CD4-positive, alpha-beta memory T cell (primary cell): ENCODE measurements at regions not wholly inside any gene's neighbourhood (a gene's known extent, or its start where the extent isn't known, plus 50 kb on each side); places are given as distances from the start of the nearest gene placed in this dataset.
A peak's percentile ranks its signal among the peaks of the same experiment; 100 is the strongest.

Experiments used
- CTCF ChIA-PET: fragments of 350-600 bp; sonication (Branson Sonifier 250); formaldehyde crosslinking; loops from one replicate; lab custom pipeline; 2021; ENCODE audit warnings: inconsistent platforms; ENCODE audit not compliant: partially characterized antibody; lab: Charles Lee
- POLR2A ChIA-PET: fragments of 350-600 bp; sonication (Branson Sonifier 250); formaldehyde crosslinking; loops from one replicate; lab custom pipeline; 2021; ENCODE audit not compliant: partially characterized antibody; lab: Charles Lee
- DNase-seq, 5 donors: peaks; one replicate each; pipeline versions ENCODE4 v3.0.0 to v3.0.0-alpha.2; 2020 to 2022; ENCODE audit warnings: mixed read lengths in 1 of 5
- H3K27ac ChIP-seq: one replicate; pipeline ENCODE4 v1.7.0; 2013; ENCODE audit warnings: low read depth, low read length
- H3K27me3 ChIP-seq: 2 replicates; pipeline ENCODE4 v1.7.0; 2013; ENCODE audit warnings: mild to moderate bottlenecking, low read length, moderate library complexity; ENCODE audit not compliant: insufficient read depth
- H3K36me3 ChIP-seq: 2 replicates; pipeline ENCODE4 v1.7.0; 2013; ENCODE audit warnings: mild to moderate bottlenecking, low read length, moderate library complexity; ENCODE audit not compliant: insufficient read depth
- H3K4me1 ChIP-seq: 2 replicates; pipeline ENCODE4 v1.7.0; 2013; ENCODE audit warnings: mild to moderate bottlenecking, low read length, moderate library complexity; ENCODE audit not compliant: insufficient read depth
- H3K4me3 ChIP-seq, 2 donors: one replicate each; pipeline ENCODE4 v1.7.0; 2013; ENCODE audit warnings: low read length in 2 of 2, mild to moderate bottlenecking in 1 of 2
- H3K9me3 ChIP-seq, 2 donors: one replicate each; pipeline ENCODE4 v1.7.0; 2013; ENCODE audit warnings: low read length in 2 of 2, control low read depth in 1 of 2; ENCODE audit not compliant: control insufficient read depth in 1 of 2
- H3K27ac Mint-ChIP-seq, 7 donors: one replicate each; pipeline ENCODE4 v1.8.0; 2020 to 2021; ENCODE audit warnings: mixed read lengths in 7 of 7, mild to moderate bottlenecking in 6 of 7, inconsistent platforms in 3 of 7, moderate library complexity in 3 of 7
- H3K27me3 Mint-ChIP-seq, 2 donors: one replicate each; pipeline ENCODE4 v1.8.0; 2020 to 2021; ENCODE audit warnings: mixed read lengths in 2 of 2
- H3K36me3 Mint-ChIP-seq, 2 donors: one replicate each; pipeline ENCODE4 v1.8.0; 2020 to 2021; ENCODE audit warnings: mixed read lengths in 2 of 2, inconsistent platforms in 1 of 2, mild to moderate bottlenecking in 1 of 2
- H3K4me1 Mint-ChIP-seq, 4 donors: one replicate each; pipeline ENCODE4 v1.8.0; 2020 to 2021; ENCODE audit warnings: mixed read lengths in 4 of 4, mild to moderate bottlenecking in 1 of 4
- H3K4me3 Mint-ChIP-seq, 8 donors: one replicate each; pipeline ENCODE4 v1.8.0; 2020 to 2021; ENCODE audit warnings: mixed read lengths in 8 of 8, mild to moderate bottlenecking in 7 of 8, moderate library complexity in 6 of 8, inconsistent platforms in 3 of 8
- H3K9me3 Mint-ChIP-seq, 8 donors: one replicate each; pipeline ENCODE4 v1.8.0; 2020 to 2021; ENCODE audit warnings: mixed read lengths in 8 of 8, mild to moderate bottlenecking in 5 of 8, inconsistent platforms in 3 of 8, moderate library complexity in 1 of 8
- intact Hi-C: fragments of 100-400 bp; cut with micrococcal nuclease; formaldehyde crosslinking; loops from one replicate; pipeline ENCODE4 v1.15.1; 2023

GRCh38 chr3:56886314-56886713, 84.6 kb upstream of the ARHGEF3 start:
- peaks cover 7 to 22% of the 10 kb centered on the region in 2 donors for H3K36me3 Mint-ChIP-seq
- ChIA-PET CTCF (interaction anchor here (1.0 to 3.5 kb wide), 6 partner anchors 8 to 182 kb away, joined by 3 to 9 read pairs (median 4); no protein-coding TSS in a partner anchor), POLR2A (interaction anchor here (1.0 to 9.4 kb wide), 7 partner anchors 8 to 86 kb away, joined by 3 to 82 read pairs (median 5); no protein-coding TSS in a partner anchor)
- no peak for DNase-seq
- Histone ChIP-seq H3K4me1 (peaks cover 76% of the 10 kb centered on the region), H3K36me3 (no peaks in the 10 kb centered on the region), H3K27ac (no peak overlapping the region), H3K4me3 (no peak overlapping the region), H3K27me3 (no peaks in the 10 kb centered on the region), H3K9me3 (no peaks in the 10 kb centered on the region)
- H3K27ac Mint-ChIP-seq, result peak overlapping the region; percentile 30 to 95 (median 81)
- H3K4me1 Mint-ChIP-seq, result peaks cover 58 to 91% (median 77%) of the 10 kb centered on the region in 4 donors
- H3K27me3 Mint-ChIP-seq, result no peaks in the 10 kb centered on the region
- no peaks in the 10 kb centered on the region for H3K9me3 Mint-ChIP-seq
- intact Hi-C loops, result no loop called here
- H3K4me3 Mint-ChIP-seq, result peak overlapping the region in 7 of 8 donors; percentile 58 to 81 (median 73)

DNA sequence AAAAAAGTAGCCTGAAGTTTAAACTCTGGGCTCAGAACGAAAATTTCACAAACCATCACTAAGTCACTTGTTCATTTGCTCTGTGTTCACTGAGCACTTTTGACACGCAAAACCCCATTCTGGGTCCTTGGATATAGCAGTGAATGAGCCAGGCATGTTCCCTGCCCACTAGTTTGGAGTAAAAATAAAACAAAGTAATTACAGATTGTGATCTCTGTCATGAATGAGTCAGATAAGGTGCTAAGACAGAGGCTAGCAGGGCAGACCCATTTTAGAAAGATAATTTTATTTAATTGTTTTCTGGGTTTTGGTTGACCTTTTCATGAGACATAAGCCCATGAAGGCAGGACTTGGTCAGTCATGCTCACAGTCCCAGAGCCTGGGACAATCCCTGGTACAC, 84.1 kb upstream of the ARHGEF3 start:
- no peaks in the 10 kb centered on the region for H3K36me3 ChIP-seq
- H3K4me3 Mint-ChIP-seq, result peak overlapping the region in 6 of 8 donors; percentile 61 to 81 (median 74)
- peaks cover 72% of the 10 kb centered on the region for H3K4me1 ChIP-seq
- no peak overlapping the region for H3K4me3 ChIP-seq
- H3K27me3 ChIP-seq, result no peaks in the 10 kb centered on the region
- H3K36me3 Mint-ChIP-seq, result peaks cover 12 to 26% of the 10 kb centered on the region in 2 donors
- H3K9me3 ChIP-seq, result no peaks in the 10 kb centered on the region
- DNase-seq, result no peak
- CTCF ChIA-PET, result interaction anchor here (1.0 to 3.5 kb wide), 7 partner anchors 8 to 87 kb away, joined by 3 to 9 read pairs (median 4); no protein-coding TSS in a partner anchor
- peak overlapping the region; percentile 30 to 95 (median 81) for H3K27ac Mint-ChIP-seq
- POLR2A ChIA-PET, result interaction anchor here (1.2 to 9.4 kb wide), 6 partner anchors 8 to 86 kb away, joined by 4 to 82 read pairs (median 5); no protein-coding TSS in a partner anchor
- H3K27ac ChIP-seq, result no peak overlapping the region
- no peaks in the 10 kb centered on the region for H3K9me3 Mint-ChIP-seq
- H3K4me1 Mint-ChIP-seq, result peaks cover 57 to 91% (median 76%) of the 10 kb centered on the region in 4 donors
- intact Hi-C loops, result no loop called here
- no peaks in the 10 kb centered on the region for H3K27me3 Mint-ChIP-seq

DNA sequence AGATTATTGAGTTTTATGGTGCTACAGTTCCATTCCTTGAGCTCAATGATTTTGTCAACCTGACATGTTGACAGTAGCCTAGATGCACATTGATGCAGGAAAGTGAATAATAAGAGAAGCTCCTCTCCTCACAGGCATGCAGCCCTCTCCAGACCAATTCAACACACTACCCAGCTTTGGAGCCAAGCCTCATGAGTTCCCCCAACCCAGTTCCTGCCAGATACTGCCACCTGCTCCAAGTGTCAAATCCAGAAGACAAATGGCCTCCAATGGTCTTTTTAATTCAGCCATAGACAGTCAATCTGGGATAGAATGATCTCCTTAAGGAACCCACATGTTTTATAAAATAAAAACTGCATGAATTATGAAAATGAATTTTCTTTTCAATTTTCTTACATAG, 83.7 kb upstream of the ARHGEF3 start:
- H3K4me3 ChIP-seq, result no peak overlapping the region
- intact Hi-C loops, result no loop called here
- ChIA-PET POLR2A (interaction anchor here (1.2 to 9.4 kb wide), 4 partner anchors 31 to 85 kb away, joined by 4 to 82 read pairs (median 8); no protein-coding TSS in a partner anchor), CTCF (interaction anchor here (1.0 to 1.4 kb wide), 3 partner anchors 8 to 31 kb away, joined by 3 to 4 read pairs (median 3); no protein-coding TSS in a partner anchor)
- H3K9me3 Mint-ChIP-seq, result no peaks in the 10 kb centered on the region
- H3K27ac ChIP-seq, result no peak overlapping the region
- peak overlapping the region in 2 of 8 donors; percentile 43 to 57 for H3K4me3 Mint-ChIP-seq
- no peaks in the 10 kb centered on the region for H3K27me3 Mint-ChIP-seq
- H3K4me1 ChIP-seq, result peaks cover 68% of the 10 kb centered on the region
- H3K27ac Mint-ChIP-seq, result peak overlapping the region; percentile 56 to 89 (median 81)
- peaks cover 16 to 29% of the 10 kb centered on the region in 2 donors for H3K36me3 Mint-ChIP-seq
- H3K36me3 ChIP-seq, result no peaks in the 10 kb centered on the region
- peaks cover 55 to 91% (median 76%) of the 10 kb centered on the region in 4 donors for H3K4me1 Mint-ChIP-seq
- DNase-seq, result no peak
- no peaks in the 10 kb centered on the region for H3K9me3 ChIP-seq
- no peaks in the 10 kb centered on the region for H3K27me3 ChIP-seq

GRCh38 chr3:56884387-56884786, 82.6 kb upstream of the ARHGEF3 start:
- H3K9me3 ChIP-seq, result no peaks in the 10 kb centered on the region
- Mint-ChIP-seq H3K4me1 (peaks cover 54 to 94% (median 78%) of the 10 kb centered on the region in 4 donors), H3K27me3 (no peaks in the 10 kb centered on the region), H3K27ac (peak overlapping the region in 4 of 7 donors; percentile 73 to 86 (median 81)), H3K9me3 (no peaks in the 10 kb centered on the region), H3K4me3 (no peak overlapping the region), H3K36me3 (peaks cover 26 to 37% of the 10 kb centered on the region in 2 donors)
- no peak overlapping the region for H3K4me3 ChIP-seq
- H3K4me1 ChIP-seq, result peaks cover 69% of the 10 kb centered on the region
- POLR2A ChIA-PET, result interaction anchor here (0.6 to 9.4 kb wide), 7 partner anchors 15 to 201 kb away, joined by 3 to 82 read pairs (median 3); partner anchors contain the start of genes ARHGEF3 and TASOR
- H3K36me3 ChIP-seq, result no peaks in the 10 kb centered on the region
- CTCF ChIA-PET, result interaction anchor here (1.0 to 1.8 kb wide), 5 partner anchors 11 to 120 kb away, joined by 3 to 6 read pairs (median 3); no protein-coding TSS in a partner anchor
- H3K27ac ChIP-seq, result no peak overlapping the region
- no peak for DNase-seq
- no peaks in the 10 kb centered on the region for H3K27me3 ChIP-seq
- intact Hi-C loops, result no loop called here

- no peak overlapping the region for H3K4me3 ChIP-seq
- Mint-ChIP-seq H3K9me3 (no peaks in the 10 kb centered on the region), H3K36me3 (peaks cover 27 to 37% of the 10 kb centered on the region in 2 donors), H3K27me3 (no peaks in the 10 kb centered on the region), H3K27ac (peak overlapping the region in 6 of 7 donors; percentile 70 to 86 (median 77)), H3K4me3 (no peak overlapping the region), H3K4me1 (peaks cover 51 to 94% (median 78%) of the 10 kb centered on the region in 4 donors)
- H3K4me1 ChIP-seq, result peaks cover 65% of the 10 kb centered on the region
- ChIA-PET CTCF (interaction anchor here (1.0 to 1.8 kb wide), 5 partner anchors 12 to 119 kb away, joined by 3 to 6 read pairs (median 3); no protein-coding TSS in a partner anchor), POLR2A (interaction anchor here (0.7 to 9.4 kb wide), 7 partner anchors 15 to 95 kb away, joined by 3 to 82 read pairs (median 3); partner anchors contain the start of gene ARHGEF3)
- H3K27me3 ChIP-seq, result no peaks in the 10 kb centered on the region
- intact Hi-C loops, result no loop called here
- H3K36me3 ChIP-seq, result no peaks in the 10 kb centered on the region
- H3K27ac ChIP-seq, result no peak overlapping the region
- H3K9me3 ChIP-seq, result no peaks in the 10 kb centered on the region
- no peak for DNase-seq
Measured at GRCh38 chr3:56883828-56884227, 82.1 kb upstream of the ARHGEF3 start.

DNA sequence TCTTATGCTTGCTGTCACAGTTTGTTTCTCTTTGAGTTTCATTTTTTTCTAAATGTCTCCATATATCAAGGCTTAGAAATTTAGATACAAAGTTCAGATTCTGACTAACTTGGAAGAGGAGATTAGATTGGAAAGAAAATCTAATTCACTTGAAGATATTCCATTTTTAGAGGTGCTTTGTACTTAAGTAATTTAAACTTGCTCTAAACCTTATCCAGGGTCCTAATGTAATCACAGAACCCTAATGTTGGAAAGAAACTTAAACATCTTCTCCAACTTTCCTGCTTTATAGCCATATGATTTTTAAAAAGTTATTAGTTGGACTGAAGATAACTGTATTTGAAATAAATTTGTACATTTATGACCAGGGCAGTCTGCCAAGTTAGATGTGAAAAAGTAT, 81.1 kb upstream of the ARHGEF3 start:
- no peak overlapping the region for H3K4me3 ChIP-seq
- Mint-ChIP-seq H3K27me3 (no peaks in the 10 kb centered on the region), H3K4me1 (peaks cover 56 to 94% (median 79%) of the 10 kb centered on the region in 4 donors), H3K27ac (peak overlapping the region in 6 of 7 donors; percentile 4 to 74 (median 40)), H3K9me3 (no peaks in the 10 kb centered on the region), H3K36me3 (peaks cover 27 to 37% of the 10 kb centered on the region in 2 donors), H3K4me3 (peak overlapping the region in 1 of 8 donors; percentile 15)
- no peaks in the 10 kb centered on the region for H3K27me3 ChIP-seq
- no peaks in the 10 kb centered on the region for H3K9me3 ChIP-seq
- DNase-seq, result no peak
- H3K27ac ChIP-seq, result no peak overlapping the region
- H3K4me1 ChIP-seq, result peaks cover 65% of the 10 kb centered on the region
- H3K36me3 ChIP-seq, result no peaks in the 10 kb centered on the region
- POLR2A ChIA-PET, result interaction anchor here (1.3 to 9.4 kb wide), 3 partner anchors 22 to 67 kb away, joined by 3 to 82 read pairs (median 6); no protein-coding TSS in a partner anchor
- CTCF ChIA-PET, result interaction anchor here (0.7 to 1.5 kb wide), 2 partner anchors 13 to 1423 kb away, joined by 3 to 4 read pairs; partner anchors contain the start of genes HTD2 and RPP14
- intact Hi-C loops, result no loop called here

DNA sequence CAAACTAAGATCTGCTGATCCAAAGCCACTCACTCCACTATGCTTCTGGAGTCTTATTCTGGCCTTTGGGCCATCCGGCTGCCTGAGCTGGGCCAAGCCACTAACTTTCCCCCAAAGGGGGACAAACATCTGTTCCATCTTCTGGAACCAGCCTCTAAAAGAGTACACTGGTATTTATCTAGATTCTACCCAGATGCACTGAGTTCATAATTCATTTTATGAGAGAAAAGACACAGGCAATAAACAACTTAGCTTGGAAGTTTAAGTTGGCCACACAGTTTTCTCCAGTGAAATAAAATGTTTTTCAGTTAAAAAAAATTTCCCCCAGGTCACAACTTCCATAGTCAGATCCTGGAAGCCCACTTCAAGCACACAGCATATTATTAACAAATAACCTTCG, 80.1 kb upstream of the ARHGEF3 start:
- Mint-ChIP-seq H3K27me3 (no peaks in the 10 kb centered on the region), H3K36me3 (peaks cover 27 to 37% of the 10 kb centered on the region in 2 donors), H3K27ac (peak overlapping the region; percentile 30 to 87 (median 74)), H3K4me1 (peaks cover 48 to 90% (median 73%) of the 10 kb centered on the region in 4 donors), H3K4me3 (no peak overlapping the region), H3K9me3 (no peaks in the 10 kb centered on the region)
- no peaks in the 10 kb centered on the region for H3K27me3 ChIP-seq
- H3K4me1 ChIP-seq, result peaks cover 63% of the 10 kb centered on the region
- no peaks in the 10 kb centered on the region for H3K9me3 ChIP-seq
- ChIA-PET CTCF (no interaction called here), POLR2A (interaction anchor here (0.6 to 1.5 kb wide), 3 partner anchors 20 to 123 kb away, joined by 3 read pairs; no protein-coding TSS in a partner anchor)
- DNase-seq, result no peak
- intact Hi-C loops, result no loop called here
- no peaks in the 10 kb centered on the region for H3K36me3 ChIP-seq
- no peak overlapping the region for H3K27ac ChIP-seq
- H3K4me3 ChIP-seq, result no peak overlapping the region
